CD4-positive, alpha-beta T cell treated with Interleukin-10 for 1 hour (primary cell): ENCODE measurements at regions not wholly inside any gene's neighbourhood (a gene's known extent, or its start where the extent isn't known, plus 50 kb on each side); places are given as distances from the start of the nearest gene placed in this dataset.

Experiments used
- DNase-seq: peaks from one replicate; pipeline ENCODE4 v3.0.0-alpha.2; 2020

GRCh38 chr2:215529271-215529670 lies 93.4 kb upstream of the FN1 start:
- DNase-seq: no peak

DNA sequence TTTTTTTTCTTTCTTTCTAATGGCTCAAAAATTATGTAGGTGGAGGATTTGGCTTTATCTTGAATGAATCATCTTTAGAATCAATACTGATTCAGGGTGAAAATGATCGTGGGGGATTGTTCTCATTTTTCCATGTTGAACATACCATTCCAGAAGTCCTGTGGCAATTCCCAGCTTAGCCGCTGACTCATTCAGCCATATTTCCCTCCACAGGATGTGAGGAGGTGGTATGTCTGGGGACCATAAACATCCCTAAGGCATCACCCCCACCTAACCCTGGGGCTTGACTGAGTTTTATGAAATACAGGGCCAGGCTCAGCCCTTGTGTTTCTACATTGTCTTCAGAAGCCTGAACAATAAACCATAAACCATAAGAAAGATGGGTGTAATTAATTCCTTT lies 92.7 kb upstream of the FN1 start:
- DNase-seq: no peak

GRCh38 chr2:215527736-215528135 lies 91.9 kb upstream of the FN1 start:
- DNase-seq: no peak

DNA sequence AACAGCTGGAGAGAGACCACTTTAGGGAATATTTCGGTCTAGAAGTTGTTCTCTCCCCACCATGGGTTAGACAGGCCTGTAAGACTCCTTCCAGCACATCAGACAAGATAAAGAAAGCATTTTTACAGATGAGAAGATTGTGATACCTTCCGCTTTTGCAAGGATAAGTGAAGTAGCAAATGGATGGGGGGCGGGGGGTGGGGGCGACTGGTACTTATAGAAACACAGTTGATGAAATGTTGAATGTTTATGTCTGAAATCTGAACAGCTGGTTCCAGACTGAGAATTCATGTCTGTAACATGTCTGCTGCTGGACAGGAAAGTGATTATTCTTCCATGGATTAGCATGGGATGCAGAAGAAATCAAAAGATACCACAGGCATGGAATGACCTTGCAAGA lies 90.5 kb upstream of the FN1 start:
- DNase-seq: no peak

- DNase-seq: no peak
Observed at GRCh38 chr2:215522237-215522636, 86.4 kb upstream of the FN1 start.

- no peak for DNase-seq
Observed at GRCh38 chr2:215521031-215521430, 85.2 kb upstream of the FN1 start.

- DNase-seq: no peak
Observed at GRCh38 chr2:215517391-215517790, 81.5 kb upstream of the FN1 start.

GRCh38 chr2:215514516-215514915 lies 78.6 kb upstream of the FN1 start:
- DNase-seq: no peak

DNA sequence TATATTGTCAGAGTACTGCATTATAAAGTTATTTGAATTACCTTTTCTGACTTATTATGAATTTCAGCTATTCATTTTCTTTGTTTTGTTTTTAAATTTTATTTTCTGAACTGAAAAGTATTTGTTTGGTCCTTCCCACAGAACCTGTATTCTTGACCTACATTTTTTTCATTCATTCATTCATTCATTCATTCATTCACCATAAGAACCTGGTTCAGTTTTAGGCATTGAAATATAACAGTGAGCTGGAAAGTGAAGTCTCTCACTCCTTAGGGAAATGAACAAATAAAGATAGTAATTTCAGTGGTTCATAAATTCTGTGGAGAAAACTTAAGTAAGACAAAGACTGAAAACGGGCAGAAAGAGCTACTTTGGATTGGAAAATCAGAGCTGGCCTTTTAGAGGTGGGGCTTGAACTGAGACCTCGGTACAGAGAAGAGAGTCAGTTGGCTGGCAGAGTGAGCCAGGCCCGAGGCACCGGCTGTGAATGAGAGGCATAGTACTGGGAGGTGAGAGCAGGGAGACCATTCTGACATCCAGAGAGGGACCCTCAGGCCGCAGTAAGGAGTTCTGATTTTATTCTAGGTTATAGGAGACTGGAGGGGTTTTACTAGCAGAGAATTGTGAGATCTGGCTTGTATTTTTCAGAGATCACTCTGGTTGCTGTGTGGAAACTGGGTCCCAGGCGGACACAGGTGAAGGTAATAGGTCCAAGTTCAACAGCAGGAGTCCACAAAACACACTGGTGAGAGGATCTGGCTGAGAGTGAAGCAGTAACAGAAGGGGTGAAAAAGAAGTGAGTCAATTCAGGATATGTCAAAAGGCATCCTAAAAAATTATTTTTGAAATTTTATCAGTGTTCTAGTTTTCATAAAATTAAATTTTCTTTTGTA lies 75.8 kb upstream of the FN1 start:
- no peak for DNase-seq

DNA sequence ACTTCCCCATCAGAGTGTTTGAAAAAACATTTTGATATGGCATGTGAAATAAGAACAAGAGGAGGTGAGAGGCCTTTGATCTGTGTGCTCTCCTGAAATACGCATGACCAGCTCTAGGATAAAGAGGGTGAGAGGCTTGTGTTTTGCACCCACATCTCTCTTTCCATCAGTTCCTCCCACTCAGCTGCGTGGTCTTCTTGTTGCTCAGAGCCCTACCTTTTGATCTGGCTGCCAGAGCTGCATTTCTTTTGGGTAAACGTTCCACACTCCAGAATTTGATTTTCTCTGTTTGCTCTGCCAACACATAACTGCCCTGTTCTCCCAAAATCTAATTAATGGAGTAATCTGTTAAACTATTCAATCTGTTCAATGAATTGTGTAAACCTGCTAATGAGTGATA lies 72.0 kb upstream of the FN1 start:
- no peak for DNase-seq

- DNase-seq: no peak
Observed at GRCh38 chr2:215507136-215507535, 71.3 kb upstream of the FN1 start.

- DNase-seq: no peak
Observed at GRCh38 chr2:215506604-215506990, 70.7 kb upstream of the FN1 start.

- no peak for DNase-seq
Observed at GRCh38 chr2:215505044-215505786, 69.3 kb upstream of the FN1 start.

DNA sequence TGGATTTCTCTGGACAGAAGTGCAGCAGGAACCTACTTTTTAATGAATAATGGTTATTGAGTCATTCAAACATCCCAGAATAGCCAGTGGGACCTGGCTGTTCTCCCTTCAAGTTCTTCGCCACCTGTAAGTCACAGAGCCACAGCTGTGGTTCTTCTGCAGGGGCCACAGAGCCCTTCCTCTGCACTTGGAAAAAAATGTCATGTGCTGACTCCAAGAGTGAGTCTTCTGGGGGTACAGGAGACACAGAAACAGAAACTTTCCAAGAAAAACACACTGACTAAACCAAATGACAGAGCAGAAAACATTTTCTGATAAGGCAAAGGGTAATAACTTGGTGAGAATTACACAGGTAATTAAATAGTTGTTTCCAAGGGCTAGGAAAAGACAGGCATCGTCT lies 68.7 kb upstream of the FN1 start:
- no peak for DNase-seq

DNA sequence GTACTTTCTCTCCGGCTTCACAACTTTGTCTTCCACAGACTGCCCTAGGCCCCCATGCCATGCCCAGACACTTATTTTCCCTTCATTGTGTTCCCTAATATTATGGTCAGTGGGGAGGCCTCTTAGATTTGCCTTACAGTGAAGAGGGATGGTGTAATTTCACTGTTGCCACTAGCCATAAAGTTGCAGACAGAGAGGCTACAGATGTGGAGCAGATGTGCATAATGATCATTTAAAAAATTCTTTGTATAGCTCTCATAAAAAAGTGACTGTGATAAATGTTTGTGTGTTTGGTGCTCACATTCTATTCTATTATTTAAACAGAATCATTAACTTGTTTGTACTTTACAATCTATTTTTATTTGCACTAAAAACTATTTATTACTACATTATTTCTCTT lies 67.5 kb upstream of the FN1 start:
- DNase-seq: no peak

DNA sequence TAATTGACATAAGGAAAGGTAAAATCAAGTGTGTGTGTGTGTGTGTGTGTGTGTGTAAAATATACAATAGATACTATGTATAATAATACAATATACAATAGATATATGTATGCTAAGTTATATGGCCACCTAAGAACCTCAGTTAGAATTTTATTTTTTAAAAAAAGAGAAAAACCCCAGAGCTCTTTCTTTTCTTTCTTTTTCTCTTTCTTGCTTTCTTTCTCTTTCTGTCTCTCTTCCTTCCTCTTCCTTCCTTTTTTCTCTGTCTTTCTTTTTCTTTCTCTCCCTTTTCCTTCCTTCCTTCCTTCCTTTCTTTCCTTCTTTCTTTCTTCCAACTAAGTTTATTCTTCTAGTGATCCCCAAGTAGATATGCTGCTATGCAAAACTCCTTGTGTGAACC lies 64.6 kb upstream of the FN1 start:
- no peak for DNase-seq

DNA sequence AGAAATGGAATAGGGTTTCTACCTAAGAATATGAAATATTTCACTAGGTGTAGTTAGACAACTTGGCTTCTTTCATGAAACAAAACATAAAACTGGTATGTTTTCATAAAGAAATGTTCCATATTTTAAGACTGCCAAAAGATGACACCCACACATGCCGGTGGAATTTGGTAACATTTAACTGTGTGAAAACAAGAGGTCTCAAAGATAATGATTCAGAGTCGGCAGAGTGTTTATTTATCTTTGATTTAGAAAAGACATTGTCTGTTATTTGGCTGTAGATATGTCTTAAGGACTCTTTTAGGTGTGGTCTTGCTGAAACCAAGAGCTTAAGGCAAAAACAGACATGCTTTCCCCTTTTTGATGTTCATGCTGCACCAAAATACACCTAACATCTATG lies 63.5 kb upstream of the FN1 start:
- DNase-seq: no peak

DNA sequence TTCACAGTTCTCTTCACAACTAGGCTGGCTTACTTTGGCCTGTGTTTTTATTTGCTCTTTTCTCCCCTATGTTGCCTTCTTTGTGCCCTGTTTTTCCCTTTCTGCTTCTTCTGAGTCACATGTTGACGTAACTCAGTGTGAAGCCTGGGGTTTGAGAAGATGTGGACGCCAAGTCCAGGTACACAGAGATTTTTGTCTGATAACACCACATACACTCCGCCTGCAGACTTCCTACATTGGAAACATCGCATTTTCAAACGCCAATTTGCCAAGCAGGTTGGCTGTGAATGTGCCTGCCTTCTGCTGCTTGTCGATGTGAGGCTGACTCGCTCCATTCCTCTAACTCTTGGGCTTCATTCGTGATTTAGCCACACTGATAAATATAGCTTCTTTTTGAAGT lies 62.6 kb upstream of the FN1 start:
- no peak for DNase-seq

GRCh38 chr2:215493376-215493775 lies 57.5 kb upstream of the FN1 start:
- DNase-seq: no peak

- no peak for DNase-seq
Observed at GRCh38 chr2:215489288-215489848, 53.5 kb upstream of the FN1 start.

- DNase-seq: no peak
Observed at GRCh38 chr2:215487002-215487372, 51.1 kb upstream of the FN1 start.

- DNase-seq: no peak
Observed at GRCh38 chr2:215486291-215487001, 50.6 kb upstream of the FN1 start.
